Adipose tissue (tissue), 3 donors: ENCODE measurements at regions not wholly inside any gene's neighbourhood (a gene's known extent, or its start where the extent isn't known, plus 50 kb on each side); places are given as distances from the start of the nearest gene placed in this dataset.
"Not testable (repeated sequence)": the region's sequence is repeated elsewhere in the genome, so short reads cannot be mapped to it uniquely, and the experiment has no call there.

Experiments
- H3K27ac ChIP-seq: one replicate; pipeline ENCODE4 v1.5.1; 2013; ENCODE audit warnings: low read depth, low read length
- WGBS, 3 donors: extraction: QIAGEN DNeasy Blood & Tissue Kit; methylation state at CpG; one replicate each; pipeline ENCODE4 v1.1.7; 2013; 5-methylcytosine and 5-hydroxymethylcytosine counted together
- donor health status: healthy with polysubstance abuse.
- donor health status: Bipolar disorder and iron deficiency.
- donor health status: healthy.

DNA sequence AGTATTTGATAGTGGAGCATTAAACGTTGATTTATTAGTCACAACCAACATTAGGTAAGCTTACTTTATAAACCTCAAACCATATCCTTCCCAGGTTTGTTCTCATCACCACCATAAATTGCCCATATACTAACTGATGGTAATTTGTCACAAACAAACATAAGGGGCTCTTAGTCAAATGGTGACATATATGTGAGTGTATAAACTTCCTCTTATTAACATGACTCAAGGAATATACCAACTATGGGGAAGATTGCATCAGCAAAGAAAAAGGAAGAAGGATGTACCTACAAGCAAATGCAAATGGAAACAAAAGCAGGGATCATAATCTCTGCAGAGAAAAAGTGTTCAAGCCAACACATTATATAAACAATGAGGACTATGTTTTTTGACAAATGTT, 418.2 kb upstream of the AKR1E2 start:
- WGBS, 3 donors: 47 to 68% (median 51%) methylated on average over 1 of the region's 1 CpG
- H3K27ac ChIP-seq: no peak overlapping the region

GRCh38 chr10:4405828-4406227, 420.2 kb upstream of the AKR1E2 start:
- no peak overlapping the region for H3K27ac ChIP-seq
- WGBS, 3 donors: 72 to 94% (median 94%) methylated on average over 3 of the region's 3 CpGs

- 91 to 97% (median 95%) methylated on average over 24 of the region's 24 CpGs for WGBS, 3 donors
- no peak overlapping the region for H3K27ac ChIP-seq
Observed at GRCh38 chr10:4403638-4404252, 422.3 kb upstream of the AKR1E2 start.

- H3K27ac ChIP-seq: not testable (repeated sequence)
- 90 to 98% (median 98%) methylated on average over 4 of the region's 4 CpGs for WGBS, 3 donors
Observed at GRCh38 chr10:4401080-4401479, 424.9 kb upstream of the AKR1E2 start.

GRCh38 chr10:4399556-4399955, 426.5 kb upstream of the AKR1E2 start:
- WGBS, 3 donors: 67 to 81% (median 72%) methylated on average over 3 of the region's 3 CpGs
- no peak overlapping the region for H3K27ac ChIP-seq

- no peak overlapping the region for H3K27ac ChIP-seq
- 80 to 98% (median 92%) methylated on average over 3 of the region's 3 CpGs for WGBS, 3 donors
Observed at GRCh38 chr10:4398602-4399001, 427.4 kb upstream of the AKR1E2 start.

- 45 to 93% (median 87%) methylated on average over 3 of the region's 3 CpGs for WGBS, 3 donors
- no peak overlapping the region for H3K27ac ChIP-seq
Observed at GRCh38 chr10:4397337-4397736, 428.7 kb upstream of the AKR1E2 start.

DNA sequence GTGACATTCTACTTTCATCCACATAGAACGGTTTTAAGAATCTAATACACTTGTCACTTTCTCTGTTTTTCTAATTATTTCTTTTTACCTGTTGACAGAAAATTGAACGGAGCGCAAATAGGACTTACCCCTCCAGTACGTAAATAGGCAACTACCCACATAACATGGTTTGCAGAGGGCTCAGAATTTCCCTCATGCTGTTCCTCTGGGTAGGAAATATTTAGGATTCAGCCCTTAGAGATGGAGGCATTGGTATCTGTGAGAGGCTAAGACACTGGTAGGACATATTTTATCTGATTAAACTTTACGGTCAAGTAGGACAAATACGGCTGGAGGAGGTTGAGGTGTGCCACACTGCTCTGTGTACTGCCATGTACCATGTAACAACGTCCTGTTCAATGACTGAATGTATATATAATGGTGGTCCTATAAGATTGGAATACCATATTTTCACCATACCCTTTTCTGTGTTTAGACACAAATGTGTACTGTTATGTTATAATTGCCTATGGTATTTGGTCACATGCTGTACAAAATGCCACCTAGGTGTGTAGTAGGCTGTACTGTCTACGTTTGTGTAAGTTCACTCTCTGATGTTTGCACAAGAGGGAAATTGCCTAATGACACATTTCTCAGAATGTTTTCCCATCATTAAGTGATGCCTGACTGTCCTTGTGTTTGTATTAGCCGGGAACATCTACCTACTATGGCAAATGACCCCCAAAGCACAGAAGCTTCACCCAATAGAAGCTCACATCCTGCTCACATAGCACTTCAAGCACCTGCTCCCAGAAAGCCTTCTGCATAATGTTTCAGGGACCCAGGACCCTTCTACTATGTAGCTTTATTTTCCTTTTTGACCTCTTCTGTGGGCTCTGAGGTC, 429.4 kb upstream of the AKR1E2 start:
- WGBS, 3 donors: 75 to 92% (median 88%) methylated on average over 9 of the region's 9 CpGs
- no peak overlapping the region for H3K27ac ChIP-seq

GRCh38 chr10:4395731-4396130, 430.3 kb upstream of the AKR1E2 start:
- H3K27ac ChIP-seq: no peak overlapping the region
- WGBS, 3 donors: 87 to 92% (median 90%) methylated on average over 6 of the region's 6 CpGs

DNA sequence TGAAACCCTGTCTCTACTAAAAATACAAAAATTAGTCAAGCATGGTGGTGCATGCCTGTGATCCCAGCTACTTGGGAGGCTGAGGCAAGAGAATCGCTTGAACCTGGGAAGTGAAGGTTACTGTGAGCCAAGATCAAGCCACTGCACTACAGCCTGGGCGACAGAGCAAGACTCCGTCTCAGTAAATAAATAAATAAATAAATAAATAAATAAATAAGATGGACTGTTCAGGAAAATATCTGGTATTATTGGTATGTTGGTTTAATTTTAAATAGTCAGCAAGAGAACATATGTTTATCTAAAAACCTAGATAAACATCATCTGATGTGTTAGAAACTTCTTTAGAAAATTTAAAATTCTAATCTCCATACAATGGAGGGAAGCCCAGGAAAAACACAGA, 431.6 kb upstream of the AKR1E2 start:
- H3K27ac ChIP-seq: not testable (repeated sequence)
- 88 to 96% (median 95%) methylated on average over 3 of the region's 3 CpGs for WGBS, 3 donors

DNA sequence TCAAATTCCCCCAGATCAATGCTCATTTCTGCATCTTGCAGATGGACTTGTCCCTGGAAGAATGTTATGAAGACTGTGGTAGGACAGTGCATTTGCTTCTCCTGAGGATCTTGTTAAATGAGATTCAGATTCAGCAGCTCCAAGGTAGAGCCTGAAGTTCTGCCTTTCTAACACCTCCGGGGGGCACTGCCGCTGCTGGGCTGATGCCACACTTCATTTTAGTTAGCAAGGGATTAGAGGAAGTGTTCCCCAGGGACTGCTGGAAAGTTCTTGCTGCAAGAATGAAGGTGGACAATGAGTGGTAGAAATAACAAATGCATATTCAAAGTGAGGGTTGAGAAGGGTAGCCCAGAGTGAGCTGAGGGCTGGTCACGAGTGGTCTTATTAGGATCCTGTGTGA, 434.3 kb upstream of the AKR1E2 start:
- 71 to 88% (median 87%) methylated on average over 3 of the region's 3 CpGs for WGBS, 3 donors
- H3K27ac ChIP-seq: no peak overlapping the region

- WGBS, 3 donors: 86 to 94% (median 89%) methylated on average over 2 of the region's 2 CpGs
- H3K27ac ChIP-seq: no peak overlapping the region
Observed at GRCh38 chr10:4390219-4390618, 435.8 kb upstream of the AKR1E2 start.

- no peak overlapping the region for H3K27ac ChIP-seq
- 75 to 96% (median 96%) methylated on average over 7 of the region's 7 CpGs for WGBS, 3 donors
Observed at GRCh38 chr10:4385231-4385870, 440.7 kb upstream of the AKR1E2 start.

- no peak overlapping the region for H3K27ac ChIP-seq
Observed at GRCh38 chr10:4384245-4384644, 441.8 kb upstream of the AKR1E2 start.

GRCh38 chr10:4383651-4384098, 442.3 kb upstream of the AKR1E2 start:
- WGBS, 3 donors: 29 to 32% (median 30%) methylated on average over 4 of the region's 4 CpGs
- no peak overlapping the region for H3K27ac ChIP-seq

More at GRCh38 chr10:4384245-4384644, 441.8 kb upstream of the AKR1E2 start:
- 23 to 52% (median 50%) methylated on average over 4 of the region's 4 CpGs for WGBS, 3 donors

DNA sequence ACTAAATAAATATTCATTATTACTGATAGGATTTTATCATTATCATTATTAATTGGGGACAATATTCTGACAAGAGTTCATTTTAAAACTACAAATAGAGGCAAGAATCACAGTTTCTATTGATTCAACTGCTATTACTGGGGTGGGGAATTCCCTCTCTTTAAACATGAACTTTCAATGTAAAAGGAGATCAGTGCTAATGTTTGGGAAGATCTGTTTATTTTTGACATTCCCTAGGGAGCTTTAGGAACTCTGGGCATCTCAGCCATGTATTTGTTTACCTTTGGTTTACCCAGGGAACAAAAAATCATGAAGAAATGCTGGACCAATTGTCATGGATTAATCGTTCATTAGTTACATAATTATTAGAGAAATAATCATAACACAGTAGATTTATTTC, 443.2 kb upstream of the AKR1E2 start:
- 34 to 72% (median 66%) methylated on average over 1 of the region's 1 CpG for WGBS, 3 donors
- H3K27ac ChIP-seq: no peak overlapping the region

- 62 to 80% (median 73%) methylated on average over 2 of the region's 2 CpGs for WGBS, 3 donors
- H3K27ac ChIP-seq: no peak overlapping the region
Observed at GRCh38 chr10:4373612-4374011, 452.4 kb upstream of the AKR1E2 start.

DNA sequence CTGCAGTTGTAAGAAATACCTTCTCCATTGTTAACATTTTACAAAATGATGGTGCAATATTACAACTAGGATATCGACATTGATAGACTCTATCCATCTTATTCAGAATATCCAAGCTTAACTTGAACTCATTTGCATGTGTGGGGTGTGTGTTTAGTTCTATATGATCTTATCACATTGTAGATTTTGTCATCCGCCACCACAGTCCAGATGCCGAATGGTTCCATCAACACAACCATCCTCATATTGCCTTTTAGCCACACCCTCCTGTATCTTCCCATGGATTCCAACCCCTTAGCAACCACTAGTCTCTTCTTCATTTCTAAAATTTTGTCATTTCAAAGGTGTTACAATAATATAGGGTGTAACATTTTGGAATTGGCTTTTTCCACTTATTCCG, 452.9 kb upstream of the AKR1E2 start:
- H3K27ac ChIP-seq: no peak overlapping the region
- 88 to 91% (median 88%) methylated on average over 4 of the region's 4 CpGs for WGBS, 3 donors

- WGBS, 3 donors: 34 to 61% (median 54%) methylated on average over 6 of the region's 6 CpGs
- H3K27ac ChIP-seq: no peak overlapping the region
Observed at GRCh38 chr10:4372601-4373000, 453.4 kb upstream of the AKR1E2 start.
